GM11168 (cell line): ENCODE measurements at regions not wholly inside any gene's neighbourhood (a gene's known extent, or its start where the extent isn't known, plus 50 kb on each side); places are given as distances from the start of the nearest gene placed in this dataset.

Source experiments
- in situ Hi-C: fragments of 300-500 bp; cut with MboI; formaldehyde crosslinking; loops from one replicate; pipeline ENCODE4 v1.12.0; 2022; ENCODE audit warnings: low sequenced_read_pairs; ENCODE audit not compliant: unreplicated experiment

DNA sequence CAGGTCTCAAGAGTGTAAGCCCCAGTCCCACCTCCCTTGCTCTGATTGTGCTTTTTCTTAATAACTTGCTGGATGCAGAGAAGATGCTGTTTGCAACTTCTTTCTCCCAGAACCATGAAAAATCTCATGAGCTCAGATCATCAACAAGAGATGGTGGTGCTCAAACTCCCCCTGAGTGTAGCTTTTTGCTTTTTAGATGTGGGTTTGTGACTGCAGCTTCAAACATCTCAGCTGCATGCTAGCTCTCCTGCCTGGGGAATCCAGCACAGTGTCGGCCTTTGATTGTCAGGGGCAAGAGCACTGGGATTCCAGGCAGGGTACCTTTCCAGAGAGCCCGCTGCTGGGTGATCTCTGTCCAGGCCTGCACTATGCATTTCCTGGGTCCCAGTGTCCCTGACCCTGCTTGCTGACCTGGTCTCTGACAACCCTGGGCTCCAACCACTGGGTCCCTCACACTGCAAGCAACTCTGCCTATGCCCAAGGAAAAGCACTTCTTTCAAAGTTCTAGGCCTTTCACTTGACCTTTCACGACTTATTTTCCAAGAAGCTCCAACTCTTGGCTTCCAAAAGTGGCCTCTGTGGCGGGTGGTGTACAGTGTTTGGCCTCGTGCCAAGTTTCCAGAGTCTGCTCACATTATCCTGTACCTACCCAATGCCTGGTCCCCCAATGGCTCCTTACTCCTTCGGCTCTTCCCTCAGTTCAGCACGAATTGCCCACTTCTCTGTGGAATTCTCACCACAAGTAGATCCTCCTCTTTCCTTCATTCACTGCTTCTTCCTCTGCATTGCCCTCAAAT, 69.7 kb upstream of the LY86 start:
- in situ Hi-C loops = loop anchor here (10.0 kb wide), 1 partner anchor 194 kb away; the partner anchor contains the start of gene F13A1

DNA sequence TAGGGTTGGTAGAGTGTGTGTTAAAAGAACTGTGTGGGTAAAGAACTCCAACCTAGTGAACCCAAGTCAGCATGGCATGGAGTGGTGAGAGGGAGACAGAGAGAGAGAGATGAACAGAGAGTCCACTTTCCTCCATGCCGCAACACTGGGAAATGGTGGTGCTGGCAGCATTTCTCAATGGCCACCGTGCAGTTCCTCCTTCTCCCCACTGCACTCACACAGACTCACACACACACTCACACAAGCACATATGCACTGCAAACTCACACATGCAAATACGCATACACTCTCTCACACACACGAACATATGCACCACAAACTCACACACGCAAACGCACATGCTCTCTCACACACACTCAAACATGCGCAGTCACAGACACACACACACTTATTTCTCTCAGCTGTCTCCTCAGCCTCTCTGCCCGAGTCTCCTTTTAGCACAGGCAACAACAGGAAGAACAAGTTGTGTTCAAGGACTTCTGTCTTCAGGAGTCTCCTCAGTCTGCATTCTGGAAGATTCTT, 66.5 kb upstream of the LY86 start:
- in situ Hi-C loops = no loop called here

DNA sequence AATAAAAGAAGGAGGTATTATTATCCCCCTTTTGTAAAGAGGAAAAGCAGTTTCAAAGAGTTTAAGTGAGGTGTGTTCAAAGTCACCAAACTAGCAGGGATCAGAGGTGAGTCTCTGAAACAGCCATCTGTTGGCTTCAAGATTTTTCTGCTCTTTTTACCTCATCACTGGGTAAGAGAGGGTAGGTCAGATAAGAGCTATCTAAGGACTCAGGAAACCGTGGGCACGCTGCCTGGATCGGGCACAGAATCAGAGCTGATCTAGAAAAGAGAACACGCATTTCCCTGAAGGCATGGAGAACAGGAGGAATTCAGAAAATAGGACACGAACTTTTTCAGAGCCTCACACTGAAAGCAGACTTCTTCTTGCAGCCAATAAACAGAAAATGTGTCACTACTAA, 65.8 kb upstream of the LY86 start:
- in situ Hi-C loops = no loop called here

DNA sequence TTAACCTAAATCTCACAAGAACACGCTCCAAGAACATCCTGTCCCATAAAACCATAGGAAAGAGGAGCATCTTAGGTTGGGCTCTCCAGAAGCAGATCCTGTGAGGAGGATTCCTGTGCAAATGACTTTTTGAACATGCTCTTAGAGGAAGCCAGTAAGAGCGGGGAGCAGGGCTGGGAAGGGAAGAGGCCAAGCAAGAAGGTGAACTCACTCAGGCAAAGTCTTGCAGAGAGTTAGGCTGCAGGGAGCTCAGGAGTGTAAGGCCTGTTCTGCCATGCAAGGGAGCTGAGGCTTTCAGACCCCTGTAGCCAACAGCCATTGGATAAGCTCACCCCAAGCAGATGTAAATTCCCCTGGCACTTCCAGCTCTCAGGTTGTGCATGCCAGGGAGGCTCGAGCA, 63.6 kb upstream of the LY86 start:
- in situ Hi-C loops = no loop called here

DNA sequence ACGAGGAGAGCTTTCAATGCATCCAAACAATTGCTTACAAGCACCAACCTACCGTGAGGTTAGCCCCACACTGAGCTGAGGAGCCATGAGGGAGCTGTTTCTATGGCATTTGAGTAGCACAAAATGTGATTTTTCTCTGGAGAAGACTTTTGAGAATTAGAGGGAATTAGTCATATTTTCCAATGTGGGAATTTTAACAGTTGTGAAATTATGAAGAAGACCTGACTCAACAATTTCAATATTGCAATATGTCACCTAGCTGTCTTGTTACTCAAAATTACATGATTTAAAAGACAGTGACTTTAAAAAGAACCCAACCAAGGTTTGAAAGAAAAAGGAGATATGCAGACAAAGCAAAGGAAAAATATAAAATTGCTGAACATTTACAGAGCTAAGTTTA, 62.6 kb upstream of the LY86 start:
- in situ Hi-C loops = no loop called here

DNA sequence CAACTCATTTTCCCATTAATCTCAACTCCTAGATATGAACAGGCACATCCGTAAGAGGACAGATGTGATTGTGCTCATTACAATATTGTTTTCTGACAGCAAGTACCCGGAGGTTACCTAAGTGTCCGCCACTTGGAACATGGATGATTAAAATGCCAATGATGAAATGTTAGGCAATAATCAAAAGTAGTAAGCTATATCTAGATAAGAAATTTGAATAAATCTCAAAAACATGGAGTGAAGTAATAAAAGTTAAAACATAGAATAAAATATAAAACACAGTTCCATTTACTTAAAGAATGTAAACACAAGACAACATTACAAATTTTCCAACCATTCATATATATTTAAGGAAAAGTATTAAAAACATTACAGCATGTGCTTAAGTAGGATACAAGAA, 59.2 kb upstream of the LY86 start:
- in situ Hi-C loops = no loop called here

DNA sequence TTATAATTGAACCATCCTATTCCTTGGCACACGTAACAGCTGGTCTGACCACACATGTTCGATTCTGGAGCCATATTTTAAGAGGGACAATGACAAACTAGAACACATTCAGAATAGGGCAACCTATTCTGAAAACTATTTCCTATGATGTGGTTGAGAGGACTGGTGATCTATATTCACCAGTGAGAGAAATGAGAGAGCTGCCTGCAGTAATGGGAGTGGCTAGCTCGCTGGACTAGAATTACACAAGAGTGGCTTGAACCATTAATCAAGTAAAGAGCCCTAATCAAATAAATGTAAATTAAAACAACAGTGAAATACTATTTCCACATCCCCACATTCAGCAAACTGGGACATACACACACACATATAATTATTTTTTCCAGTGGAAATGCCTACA, 55.3 kb upstream of the LY86 start:
- in situ Hi-C loops = no loop called here

DNA sequence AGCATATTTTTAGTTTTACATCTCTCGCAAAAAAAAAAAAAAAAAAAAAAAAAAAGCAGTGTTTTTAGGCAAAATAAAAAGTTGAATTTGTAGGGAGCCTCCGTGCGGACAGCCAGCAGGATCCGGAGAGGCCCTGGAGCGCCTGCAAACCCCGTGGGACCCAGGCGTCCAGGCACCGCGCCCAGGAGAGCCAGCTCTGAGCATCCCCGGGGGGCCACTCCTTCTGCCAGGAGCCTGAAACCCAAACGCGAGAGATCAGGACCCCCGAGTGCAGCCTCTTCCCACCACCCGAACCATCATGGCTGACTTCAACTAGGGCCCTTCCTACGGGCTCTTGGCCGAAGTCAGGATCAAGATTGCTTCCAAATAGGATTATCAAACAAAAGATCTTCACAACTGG, 54.1 kb upstream of the LY86 start:
- in situ Hi-C loops = no loop called here

DNA sequence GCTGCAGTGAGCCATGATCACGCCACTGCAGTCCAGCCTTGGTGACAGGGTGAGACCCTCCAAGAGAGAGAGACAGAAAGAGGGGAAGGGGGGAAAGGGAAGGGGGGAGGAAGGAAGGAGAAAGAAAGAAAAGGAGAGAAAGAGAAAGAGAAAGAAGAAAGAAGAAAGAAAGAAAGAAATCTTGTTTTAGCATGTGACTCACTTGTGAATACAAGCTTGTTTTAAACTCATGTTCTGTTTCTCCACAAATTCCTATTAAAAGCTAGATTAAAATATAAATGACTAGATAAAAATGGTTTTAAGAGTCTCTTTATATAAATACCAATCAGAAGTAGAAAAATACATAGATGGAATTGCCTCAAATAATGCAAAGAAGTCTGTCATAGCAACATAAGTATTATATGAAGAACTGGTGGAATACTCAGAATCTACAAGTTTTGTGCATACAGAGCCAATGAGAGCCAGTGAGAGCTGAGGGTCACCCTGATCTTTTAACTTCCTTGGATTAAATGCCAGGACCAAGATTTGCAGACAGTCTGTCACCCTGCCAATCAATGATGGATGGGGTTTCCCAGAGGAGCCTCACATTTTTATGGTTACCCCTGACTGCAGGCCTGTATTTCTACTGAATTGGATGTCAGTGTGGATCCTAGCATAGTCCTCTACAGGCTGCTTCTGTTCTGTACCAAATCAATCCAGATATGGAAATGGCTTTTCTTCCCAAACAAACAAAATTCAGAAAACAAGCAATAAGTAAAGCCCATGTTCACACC, 50.8 kb upstream of the LY86 start:
- in situ Hi-C loops = no loop called here

DNA sequence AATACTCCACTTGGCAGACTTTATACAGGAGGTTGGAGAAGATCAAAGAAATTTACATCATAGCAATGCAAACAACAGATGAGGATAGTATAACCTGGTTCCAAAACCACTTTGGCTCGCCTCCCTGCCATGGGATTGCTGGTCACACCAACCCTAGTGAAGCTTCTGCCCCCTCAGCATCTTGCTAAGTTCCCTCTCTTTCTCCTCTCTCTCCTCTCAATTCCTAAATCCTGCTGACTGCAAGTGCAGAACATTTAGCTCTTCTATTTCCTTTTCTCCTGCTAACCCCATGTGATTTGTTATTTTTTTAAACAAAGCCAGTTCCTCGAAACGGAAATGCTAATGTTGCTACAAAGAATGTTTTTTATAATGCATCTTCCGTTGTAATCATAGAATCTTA, 50.3 kb upstream of the LY86 start:
- in situ Hi-C loops = no loop called here
